B cell (primary cell): ENCODE measurements at regions not wholly inside any gene's neighbourhood (a gene's known extent, or its start where the extent isn't known, plus 50 kb on each side); places are given as distances from the start of the nearest gene placed in this dataset.
"Not testable (repeated sequence)": the region's sequence is repeated elsewhere in the genome, so short reads cannot be mapped to it uniquely, and the experiment has no call there.

Source experiments
- ATAC-seq: fragments of 200-7000 bp; cut with Tn5 transposase; one replicate; pipeline ENCODE4 v1.10.0; 2021; ENCODE audit warnings: low read depth, mild to moderate bottlenecking, moderate number of reproducible peaks, moderate library complexity
- CTCF ChIA-PET: fragments of 350-600 bp; sonication (Branson Sonifier 250); formaldehyde crosslinking; loops from one replicate; lab custom pipeline; 2021; ENCODE audit warnings: antibody characterized with exemption, inconsistent platforms; lab: Charles Lee
- POLR2A ChIA-PET: fragments of 350-600 bp; sonication (Branson Sonifier 250); formaldehyde crosslinking; loops from one replicate; lab custom pipeline; 2021; ENCODE audit warnings: antibody characterized with exemption; lab: Charles Lee
- DNase-seq: peaks from one replicate; pipeline ENCODE4 v3.0.0; 2013
- H2AFZ ChIP-seq: 2 replicates; pipeline ENCODE4 v1.6.1; 2012; ENCODE audit warnings: mild to moderate bottlenecking, low read depth, low read length; ENCODE audit not compliant: insufficient read depth, poor library complexity, severe bottlenecking
- H3K27ac ChIP-seq, 2 donors: 1 replicate in 1 of 2; 2 replicates in 1 of 2; pipeline ENCODE4 v1.5.1; 2012 to 2013; ENCODE audit warnings: low read length in 2 of 2, mild to moderate bottlenecking in 2 of 2, moderate library complexity in 1 of 2
- H3K27me3 ChIP-seq, 4 experiments: fragments of 200-600 bp in 1 of 4; sonication (generic) in 1 of 4; replicated peaks in 1 of 4; 1 replicate in 2 of 4; 2 replicates in 2 of 4; pipeline versions ENCODE4 v1.6.1 to v1.7.0; 2013 to 2016; ENCODE audit warnings: low read length in 3 of 4, mild to moderate bottlenecking in 2 of 4, mixed read lengths in 1 of 4, moderate library complexity in 1 of 4; ENCODE audit not compliant: insufficient read depth in 4 of 4, control insufficient read depth in 3 of 4; ENCODE audit errors: control extremely low read depth in 1 of 4
- H3K36me3 ChIP-seq, 2 experiments: replicated peaks in 1 of 2; 1 replicate in 1 of 2; 2 replicates in 1 of 2; pipeline versions ENCODE4 v1.6.1 to v1.7.1; 2013; ENCODE audit warnings: low read length in 1 of 2; ENCODE audit not compliant: insufficient read depth in 2 of 2, control insufficient read depth in 1 of 2; ENCODE audit errors: control extremely low read depth in 1 of 2, extremely low read depth in 1 of 2
- H3K4me1 ChIP-seq, 2 donors: fragments of 200-600 bp in 1 of 2; sonication (generic) in 1 of 2; 1 replicate in 1 of 2; 2 replicates in 1 of 2; pipeline versions ENCODE4 v1.5.1 to v1.6.1; 2013 to 2017; ENCODE audit warnings: low read length in 2 of 2; ENCODE audit not compliant: control insufficient read depth in 2 of 2, insufficient read depth in 2 of 2
- H3K4me2 ChIP-seq: replicated peaks from 2 replicates; pipeline ENCODE3; 2012; ENCODE audit warnings: mild to moderate bottlenecking, low read depth, low read length; ENCODE audit not compliant: poor library complexity, severe bottlenecking
- H3K4me3 ChIP-seq, 5 experiments: fragments of 200-600 bp in 1 of 5; sonication (generic) in 1 of 5; 1 replicate in 3 of 5; 2 replicates in 2 of 5; pipeline versions ENCODE4 v1.5.1 to v1.7.0; 2011 to 2016; ENCODE audit warnings: low read length in 4 of 5, mild to moderate bottlenecking in 4 of 5, low read depth in 2 of 5, control low read depth in 1 of 5, moderate library complexity in 1 of 5; ENCODE audit not compliant: insufficient read depth in 1 of 5; ENCODE audit errors: control extremely low read depth in 1 of 5, extremely low read depth in 1 of 5
- H3K79me2 ChIP-seq: fragments of 200-600 bp; sonication (generic); one replicate; pipeline ENCODE4 v1.6.0; 2016; ENCODE audit warnings: low read length; ENCODE audit not compliant: control insufficient read depth, insufficient read depth
- H3K9ac ChIP-seq: fragments of 200-600 bp; sonication (generic); 2 replicates; pipeline ENCODE4 v1.6.1; 2017; ENCODE audit warnings: mild to moderate bottlenecking, low read length, moderate library complexity
- H3K9me3 ChIP-seq, 3 donors: one replicate each; pipeline versions ENCODE4 v1.6.1 to v1.7.1; 2013; ENCODE audit warnings: low read length in 2 of 3; ENCODE audit not compliant: control insufficient read depth in 2 of 3, insufficient read depth in 1 of 3; ENCODE audit errors: control extremely low read depth in 1 of 3
- H4K20me1 ChIP-seq: 2 replicates; pipeline ENCODE4 v1.6.0; 2012; ENCODE audit warnings: mild to moderate bottlenecking, low read length; ENCODE audit not compliant: insufficient read depth, control insufficient read depth, poor library complexity, severe bottlenecking
- H3K27ac Mint-ChIP-seq: one replicate; pipeline ENCODE4 v1.8.0; 2021; ENCODE audit warnings: mixed read lengths
- H3K27me3 Mint-ChIP-seq: one replicate; pipeline ENCODE4 v1.8.0; 2021; ENCODE audit warnings: mixed read lengths
- H3K4me1 Mint-ChIP-seq: one replicate; pipeline ENCODE4 v1.8.0; 2021; ENCODE audit warnings: mixed read lengths
- H3K4me3 Mint-ChIP-seq: one replicate; pipeline ENCODE4 v1.8.0; 2021; ENCODE audit warnings: mixed read lengths
- H3K9me3 Mint-ChIP-seq: one replicate; pipeline ENCODE4 v1.8.0; 2022; ENCODE audit warnings: mixed read lengths; ENCODE audit not compliant: insufficient read depth
- CTCF ChIP-seq: fragments of 200-600 bp; IDR thresholded peaks from one replicate; pipeline ENCODE4 v1.8.0; 2022; ENCODE audit warnings: antibody characterized with exemption, mild to moderate bottlenecking
- EZH2 ChIP-seq: IDR thresholded peaks from 2 replicates; pipeline ENCODE4 v1.6.1; 2012; ENCODE audit warnings: borderline replicate concordance, low read depth, mild to moderate bottlenecking, moderate library complexity, low read length; ENCODE audit not compliant: insufficient read depth, poor library complexity, severe bottlenecking
- WGBS: methylation state at CpG from one replicate; pipeline ENCODE4 v1.1.5; 2013; ENCODE audit warnings: missing lambda C conversion rate; ENCODE audit not compliant: insufficient coverage; 5-methylcytosine and 5-hydroxymethylcytosine counted together
- intact Hi-C: fragments of 100-400 bp; cut with micrococcal nuclease; formaldehyde crosslinking; loops from one replicate; pipeline ENCODE4 v1.10.0; 2022

- ChIA-PET CTCF (no interaction called here), POLR2A (no interaction called here)
- Histone ChIP-seq H4K20me1 (no peaks in the 10 kb centered on the region), H3K4me3 (no peak overlapping the region), H3K9me3 (peaks cover 0 to 5% (median 0%) of the 10 kb centered on the region in 3 donors), H3K79me2 (no peaks in the 10 kb centered on the region), H3K9ac (no peak overlapping the region), H3K27me3 (no peaks in the 10 kb centered on the region), H2AFZ (no peak overlapping the region), H3K4me2 (no peak overlapping the region), H3K27ac (no peak overlapping the region), H3K36me3 (no peaks in the 10 kb centered on the region), H3K4me1 (no peaks in the 10 kb centered on the region)
- intact Hi-C loops, result no loop called here
- no peak for DNase-seq
- H3K4me3 Mint-ChIP-seq, result no peak overlapping the region
- no peak for TF ChIP-seq EZH2
- no peak for TF ChIP-seq CTCF
- no peaks in the 10 kb centered on the region for H3K9me3 Mint-ChIP-seq
- no peak for ATAC-seq
- WGBS, result no CpG with 5 or more reads among the region's 1 CpG
- no peak overlapping the region for H3K27ac Mint-ChIP-seq
- peaks cover 10% of the 10 kb centered on the region for H3K4me1 Mint-ChIP-seq
- no peaks in the 10 kb centered on the region for H3K27me3 Mint-ChIP-seq
Observed at GRCh38 chr3:105984837-105985236, 116.0 kb upstream of the CBLB start.

GRCh38 chr3:105986343-105986742 lies 117.5 kb upstream of the CBLB start:
- intact Hi-C loops, result not testable (repeated sequence)

More at GRCh38 chr3:105986343-105986742, 117.5 kb upstream of the CBLB start:
- WGBS, result 100% methylated on average over 1 of the region's 2 CpGs
- ATAC-seq, H3K27ac Mint-ChIP-seq, H3K27me3 ChIP-seq, H3K4me1 Mint-ChIP-seq, H3K27ac ChIP-seq, H3K4me3 ChIP-seq, H3K4me3 Mint-ChIP-seq, H3K4me2 ChIP-seq, H3K9ac ChIP-seq, H3K4me1 ChIP-seq, H3K9me3 ChIP-seq, H3K36me3 ChIP-seq, DNase-seq, H2AFZ ChIP-seq, H3K27me3 Mint-ChIP-seq, POLR2A ChIA-PET, H3K79me2 ChIP-seq, CTCF ChIA-PET, H4K20me1 ChIP-seq, H3K9me3 Mint-ChIP-seq: not testable (repeated sequence)
